ENCODE measurements at regions not wholly inside any gene's neighbourhood (a gene's known extent, or its start where the extent isn't known, plus 50 kb on each side); places are given as distances from the start of the nearest gene placed in this dataset.

GRCh38 chr11:93967258-93967657 is 53.9 kb upstream of the HEPHL1 start:
- DNase-seq, result no peak

DNA sequence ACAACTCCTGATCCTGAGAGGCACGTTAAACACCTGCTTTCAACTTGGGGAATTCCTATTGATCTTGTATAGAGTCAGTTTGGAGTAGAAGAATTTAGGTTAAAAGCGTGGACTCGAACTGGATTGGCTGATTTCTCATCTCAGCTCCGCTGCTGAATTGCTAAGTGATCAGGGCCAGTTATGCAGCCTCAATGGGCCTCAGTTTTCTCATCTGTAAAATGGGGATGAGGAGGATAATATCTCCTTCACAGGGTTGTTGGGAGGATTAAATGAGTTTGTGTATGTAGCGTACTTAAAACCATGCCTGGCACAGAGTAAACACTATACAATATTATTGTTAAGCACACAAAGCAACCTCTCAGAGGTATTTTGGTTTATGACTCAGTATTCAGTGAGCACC is 53.2 kb upstream of the HEPHL1 start:
- DNase-seq, result no peak

- DNase-seq, result no peak
Observed at GRCh38 chr11:93969925-93970922, 50.9 kb upstream of the HEPHL1 start.

Measured in NCI-H2029 (cell line).